Brain microvascular endothelial cell (primary cell): ENCODE measurements at regions not wholly inside any gene's neighbourhood (a gene's known extent, or its start where the extent isn't known, plus 50 kb on each side); places are given as distances from the start of the nearest gene placed in this dataset.

Source experiments
- DNase-seq: peaks from one replicate; pipeline ENCODE4 v3.0.0-alpha.2; 2020
- H3K27ac ChIP-seq: fragments of 250-450 bp; sonication (Bioruptor Pico); 2 replicates; pipeline ENCODE4 v1.5.1; 2020; ENCODE audit warnings: mild to moderate bottlenecking, moderate library complexity
- H3K27me3 ChIP-seq: fragments of 250-450 bp; sonication (Bioruptor Pico); replicated peaks from 2 replicates; pipeline ENCODE4 v1.5.1; 2020; ENCODE audit warnings: mild to moderate bottlenecking
- H3K36me3 ChIP-seq: fragments of 250-450 bp; sonication (Bioruptor Pico); replicated peaks from 2 replicates; pipeline ENCODE4 v1.5.1; 2020; ENCODE audit warnings: mild to moderate bottlenecking
- H3K4me3 ChIP-seq: 2 replicates; pipeline ENCODE4 v1.5.1; 2011; ENCODE audit warnings: low read depth, mild to moderate bottlenecking, control low read depth, low read length, moderate library complexity
- in situ Hi-C: cut with HindIII; loops from 2 replicates; pipeline ENCODE4 v1.10.0; 2017; ENCODE audit warnings: low sequenced_read_pairs, low pct_ligation_motif_present
- TF ChIP-seq, protein P1 (sequence below): IDR thresholded peaks from 2 replicates; pipeline ENCODE4 v1.5.1; 2011; ENCODE audit warnings: low read depth, mild to moderate bottlenecking, moderate library complexity, low read length, control low read depth, inconsistent platforms; ENCODE audit errors: missing control alignments

DNA sequence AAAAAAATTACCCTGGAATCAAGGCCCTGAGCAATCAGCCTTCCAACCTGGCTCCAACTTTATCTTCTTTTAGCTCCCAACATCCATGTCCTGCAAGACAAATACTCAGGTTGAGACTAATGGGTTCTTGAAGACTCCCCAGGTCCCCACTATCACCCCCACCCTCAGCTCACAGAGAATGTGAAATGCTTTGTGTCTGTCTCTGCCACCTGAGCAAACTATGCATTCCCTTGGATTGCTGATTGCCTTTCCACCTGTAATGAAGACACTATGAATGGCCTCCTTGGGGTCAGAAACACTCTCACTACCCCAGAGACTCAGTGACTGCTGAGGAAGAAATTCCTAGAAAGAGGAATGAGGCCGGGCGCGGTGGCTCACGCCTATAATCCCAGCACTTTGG is 121.2 kb upstream of the GALNT2 start:
- TF ChIP-seq, protein P1, sequence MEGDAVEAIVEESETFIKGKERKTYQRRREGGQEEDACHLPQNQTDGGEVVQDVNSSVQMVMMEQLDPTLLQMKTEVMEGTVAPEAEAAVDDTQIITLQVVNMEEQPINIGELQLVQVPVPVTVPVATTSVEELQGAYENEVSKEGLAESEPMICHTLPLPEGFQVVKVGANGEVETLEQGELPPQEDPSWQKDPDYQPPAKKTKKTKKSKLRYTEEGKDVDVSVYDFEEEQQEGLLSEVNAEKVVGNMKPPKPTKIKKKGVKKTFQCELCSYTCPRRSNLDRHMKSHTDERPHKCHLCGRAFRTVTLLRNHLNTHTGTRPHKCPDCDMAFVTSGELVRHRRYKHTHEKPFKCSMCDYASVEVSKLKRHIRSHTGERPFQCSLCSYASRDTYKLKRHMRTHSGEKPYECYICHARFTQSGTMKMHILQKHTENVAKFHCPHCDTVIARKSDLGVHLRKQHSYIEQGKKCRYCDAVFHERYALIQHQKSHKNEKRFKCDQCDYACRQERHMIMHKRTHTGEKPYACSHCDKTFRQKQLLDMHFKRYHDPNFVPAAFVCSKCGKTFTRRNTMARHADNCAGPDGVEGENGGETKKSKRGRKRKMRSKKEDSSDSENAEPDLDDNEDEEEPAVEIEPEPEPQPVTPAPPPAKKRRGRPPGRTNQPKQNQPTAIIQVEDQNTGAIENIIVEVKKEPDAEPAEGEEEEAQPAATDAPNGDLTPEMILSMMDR = no peak
- no peak overlapping the region for H3K27ac ChIP-seq
- in situ Hi-C loops = no loop called here
- no peaks in the 10 kb centered on the region for H3K36me3 ChIP-seq
- no peaks in the 10 kb centered on the region for H3K27me3 ChIP-seq
- no peak for DNase-seq
- no peak overlapping the region for H3K4me3 ChIP-seq

DNA sequence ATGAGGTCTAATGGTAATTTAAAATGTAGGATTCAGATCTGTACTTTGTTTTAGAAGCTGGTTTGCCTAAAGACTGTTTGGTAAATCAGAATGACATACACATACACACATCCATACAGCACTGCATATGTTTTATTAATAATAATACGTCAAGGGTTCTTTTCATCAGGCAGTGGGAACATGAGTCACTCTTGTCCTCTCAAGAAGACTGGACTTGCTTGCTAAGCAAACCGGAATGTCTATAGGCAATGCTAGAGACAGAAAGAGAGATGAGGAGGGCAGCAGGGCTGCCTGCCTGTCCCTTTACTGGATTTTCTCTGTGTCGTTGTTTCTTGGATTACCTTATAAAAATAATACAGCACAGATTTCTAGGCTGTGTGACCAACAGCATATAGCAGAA is 119.1 kb upstream of the GALNT2 start:
- in situ Hi-C loops = no loop called here
- TF ChIP-seq, protein P1 = no peak
- Histone ChIP-seq H3K27me3 (no peaks in the 10 kb centered on the region), H3K36me3 (no peaks in the 10 kb centered on the region), H3K4me3 (no peak overlapping the region), H3K27ac (no peak overlapping the region)
- DNase-seq = peak; percentile 21

DNA sequence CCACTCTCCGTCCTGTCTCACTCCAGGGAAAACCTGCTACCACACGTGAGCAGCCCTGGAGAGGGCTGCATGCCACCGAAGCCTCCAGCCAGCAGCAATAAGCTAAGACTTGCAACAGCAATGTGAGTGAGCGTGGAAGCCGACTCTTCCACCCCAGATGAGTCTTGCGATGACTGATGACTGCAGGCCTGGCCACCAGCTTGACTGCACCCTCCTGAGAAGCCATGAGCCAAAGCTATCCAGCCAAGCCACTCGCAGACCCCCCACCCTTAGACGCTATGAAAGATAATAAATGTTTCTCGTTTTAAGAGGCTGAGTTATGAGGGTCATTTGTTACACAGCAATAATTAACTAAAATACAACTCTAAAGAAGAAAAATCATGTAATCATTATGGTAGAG is 118.6 kb upstream of the GALNT2 start:
- no peak overlapping the region for H3K4me3 ChIP-seq
- H3K27ac ChIP-seq = no peak overlapping the region
- in situ Hi-C loops = no loop called here
- no peak for DNase-seq
- no peaks in the 10 kb centered on the region for H3K27me3 ChIP-seq
- TF ChIP-seq, protein P1 = no peak
- no peaks in the 10 kb centered on the region for H3K36me3 ChIP-seq

DNA sequence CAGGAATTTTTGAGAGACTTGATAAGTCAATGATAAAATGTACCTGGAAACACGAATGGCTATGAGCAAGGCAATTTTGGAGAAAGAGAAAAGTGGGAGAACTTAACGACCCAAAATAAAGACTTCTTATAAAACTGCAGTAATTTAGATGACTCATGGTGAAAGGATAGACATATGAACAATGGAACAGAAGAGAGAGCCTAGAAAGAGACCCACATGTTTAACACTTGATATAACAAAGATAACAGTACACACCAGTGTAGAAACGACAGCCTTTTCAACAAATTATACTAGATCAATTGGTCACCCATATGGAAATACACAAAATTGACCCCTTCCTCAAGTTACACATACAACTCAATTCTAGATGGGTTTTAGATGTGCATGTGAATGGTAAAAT is 117.5 kb upstream of the GALNT2 start:
- DNase-seq = no peak
- H3K36me3 ChIP-seq = no peaks in the 10 kb centered on the region
- in situ Hi-C loops = no loop called here

DNA sequence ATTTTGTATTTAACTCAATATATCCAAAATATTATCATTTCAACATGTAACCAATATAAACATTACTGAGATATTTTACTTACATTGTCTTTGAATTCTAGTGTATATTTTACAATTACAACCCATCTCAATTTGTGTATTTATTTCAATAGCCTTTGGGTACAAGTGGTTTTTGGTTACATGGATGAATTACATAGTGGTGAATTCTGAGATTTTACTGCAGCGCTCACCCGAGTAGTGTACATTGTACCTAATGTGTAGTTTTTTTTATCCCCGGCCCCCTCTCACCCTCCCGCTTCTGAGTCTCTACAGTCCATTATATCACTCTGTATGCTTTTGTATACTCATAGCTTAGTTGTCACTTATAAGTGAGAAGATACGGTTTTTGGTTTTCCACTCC is 117.0 kb upstream of the GALNT2 start:
- no peak for DNase-seq
- H3K36me3 ChIP-seq = no peaks in the 10 kb centered on the region
- in situ Hi-C loops = no loop called here
- TF ChIP-seq, protein P1 = no peak
- H3K27ac ChIP-seq = no peak overlapping the region
- H3K4me3 ChIP-seq = no peak overlapping the region
- H3K27me3 ChIP-seq = no peaks in the 10 kb centered on the region

More for the DNA sequence above, 117.5 kb upstream of the GALNT2 start:
- Histone ChIP-seq H3K27ac (no peak overlapping the region), H3K27me3 (no peaks in the 10 kb centered on the region), H3K4me3 (no peak overlapping the region)
- TF ChIP-seq, protein P1 = no peak

DNA sequence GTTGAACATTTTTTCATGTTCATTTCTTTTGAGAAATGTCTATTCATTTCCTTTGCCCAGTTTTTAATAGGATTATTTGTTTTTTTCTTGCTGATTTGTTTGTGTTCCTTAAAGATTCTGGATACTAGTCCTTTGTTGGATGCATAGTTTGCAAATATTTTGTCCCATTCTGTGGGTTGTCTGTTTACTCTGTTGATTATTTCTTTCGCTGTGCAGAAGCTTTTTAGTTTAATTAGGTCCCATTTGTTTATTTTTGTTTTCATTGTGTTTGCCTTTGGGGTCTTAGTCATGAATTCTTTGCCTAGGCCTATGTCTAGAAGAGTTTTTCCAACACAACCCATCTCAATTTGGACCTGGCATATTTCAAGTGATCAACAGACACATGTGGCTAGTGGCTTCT is 116.1 kb upstream of the GALNT2 start:
- no peaks in the 10 kb centered on the region for H3K36me3 ChIP-seq
- no peak for DNase-seq
- no peak overlapping the region for H3K4me3 ChIP-seq
- H3K27me3 ChIP-seq = no peaks in the 10 kb centered on the region
- H3K27ac ChIP-seq = no peak overlapping the region
- in situ Hi-C loops = no loop called here
- TF ChIP-seq, protein P1 = no peak
